Endothelial cell of umbilical vein (primary cell): ENCODE measurements at regions not wholly inside any gene's neighbourhood (a gene's known extent, or its start where the extent isn't known, plus 50 kb on each side); places are given as distances from the start of the nearest gene placed in this dataset.

Experiments
- BruUV-seq: library from RNA; stranded (reverse); fragments of 400-500 nt; replicated peaks from 2 replicates; lab custom pipeline; 2021; lab: Mats Ljungman, UMichigan
- CTCF ChIA-PET: fragments of 300-600, 350-600 bp; sonication (Branson Sonifier 250); formaldehyde crosslinking; loops from one replicate; lab custom pipeline; 2021; ENCODE audit warnings: antibody characterized with exemption, inconsistent platforms; lab: Charles Lee
- POLR2A ChIA-PET: fragments of 300-600, 350-600 bp; sonication (Branson Sonifier 250); formaldehyde crosslinking; loops from one replicate; lab custom pipeline; 2021; ENCODE audit warnings: antibody characterized with exemption, inconsistent platforms; lab: Charles Lee
- DNase-seq: peaks from one replicate; pipeline ENCODE4 v3.0.0-alpha.2; 2011; ENCODE audit warnings: low read depth, low spot score
- FAIRE-seq: peaks from 2 replicates; lab custom pipeline; 2011; peaks lifted over from hg19 to GRCh38; lab: Jason Lieb, UNC
- H2AFZ ChIP-seq: 2 replicates; pipeline ENCODE4 v1.6.0; 2012; ENCODE audit warnings: low read depth, low read length, control low read depth, inconsistent platforms
- H3K27ac ChIP-seq: 2 replicates; pipeline ENCODE4 v1.5.1; 2011; ENCODE audit warnings: low read depth, mild to moderate bottlenecking, control low read depth, low read length, moderate library complexity; ENCODE audit not compliant: insufficient read depth
- H3K27me3 ChIP-seq, 2 experiments: 2 replicates each; pipeline versions ENCODE4 v1.6.0 to v1.6.1; 2011; ENCODE audit warnings: low read length in 2 of 2, mixed read lengths in 1 of 2; ENCODE audit not compliant: control insufficient read depth in 2 of 2, insufficient read depth in 2 of 2
- H3K36me3 ChIP-seq, 2 experiments: 2 replicates in 1 of 2; 3 replicates in 1 of 2; pipeline ENCODE4 v1.5.1; 2011; ENCODE audit warnings: low read length in 2 of 2, mild to moderate bottlenecking in 1 of 2, moderate library complexity in 1 of 2; ENCODE audit not compliant: control insufficient read depth in 2 of 2, insufficient read depth in 2 of 2; ENCODE audit errors: extremely low read depth in 1 of 2
- H3K4me1 ChIP-seq: 3 replicates; pipeline ENCODE4 v1.5.1; 2011; ENCODE audit warnings: mild to moderate bottlenecking, low read length; ENCODE audit not compliant: control insufficient read depth, insufficient read depth; ENCODE audit errors: extremely low read depth
- H3K4me2 ChIP-seq: 2 replicates; pipeline ENCODE4 v1.6.1; 2011; ENCODE audit warnings: low read length, control low read depth, mixed read lengths; ENCODE audit not compliant: insufficient read depth
- H3K4me3 ChIP-seq, 3 experiments: fragments of 200-600 bp in 1 of 3; sonication (generic), shearing (Covaris generic) in 1 of 3; replicated peaks in 1 of 3; 2 replicates each; pipeline ENCODE4 v1.5.1; 2011 to 2016; ENCODE audit warnings: control low read depth in 3 of 3, low read length in 3 of 3, mild to moderate bottlenecking in 2 of 3, inconsistent platforms in 1 of 3, low read depth in 1 of 3, moderate library complexity in 1 of 3; ENCODE audit not compliant: insufficient read depth in 1 of 3
- H3K79me2 ChIP-seq: 2 replicates; pipeline ENCODE4 v1.6.0; 2012; ENCODE audit warnings: low read length, inconsistent platforms; ENCODE audit not compliant: control insufficient read depth, insufficient read depth
- H3K9ac ChIP-seq: replicated peaks from 2 replicates; pipeline ENCODE3; 2011; ENCODE audit warnings: low read length, control low read depth; ENCODE audit not compliant: insufficient read depth; ENCODE audit errors: extremely low read depth
- H3K9me1 ChIP-seq: replicated peaks from 3 replicates; pipeline ENCODE4 v1.6.0; 2011; ENCODE audit warnings: mild to moderate bottlenecking, low read length; ENCODE audit not compliant: control insufficient read depth, insufficient read depth; ENCODE audit errors: extremely low read depth
- H3K9me3 ChIP-seq: replicated peaks from 2 replicates; pipeline ENCODE4 v1.5.1; 2012; ENCODE audit warnings: low read length, inconsistent platforms; ENCODE audit not compliant: control insufficient read depth, insufficient read depth
- H4K20me1 ChIP-seq: replicated peaks from 2 replicates; pipeline ENCODE3; 2011; ENCODE audit warnings: mild to moderate bottlenecking, low read length; ENCODE audit not compliant: control insufficient read depth, insufficient read depth; ENCODE audit errors: extremely low read depth
- EZH2 ChIP-seq: IDR thresholded peaks from 2 replicates; pipeline ENCODE4 v1.6.1; 2012; ENCODE audit warnings: borderline replicate concordance, low read depth, mild to moderate bottlenecking, moderate library complexity, low read length, inconsistent platforms; ENCODE audit not compliant: severe bottlenecking
- FOS ChIP-seq: IDR thresholded peaks from 2 replicates; pipeline ENCODE4 v1.6.1; 2011; ENCODE audit warnings: mild to moderate bottlenecking, low read length, moderate library complexity, borderline replicate concordance; ENCODE audit not compliant: insufficient read depth
- GATA2 ChIP-seq: IDR thresholded peaks from 2 replicates; pipeline ENCODE4 v1.7.0; 2011; ENCODE audit warnings: low read depth, mild to moderate bottlenecking, moderate library complexity, mixed read lengths, low read length; ENCODE audit not compliant: insufficient read length, insufficient read depth
- JUN ChIP-seq: IDR thresholded peaks from 2 replicates; pipeline ENCODE4 v1.6.1; 2011; ENCODE audit warnings: borderline replicate concordance, low read depth; ENCODE audit not compliant: insufficient read length, insufficient read depth
- MAX ChIP-seq: IDR thresholded peaks from 2 replicates; pipeline ENCODE4 v1.6.1; 2011; ENCODE audit not compliant: insufficient read depth, insufficient read length
- POLR2A ChIP-seq: IDR thresholded peaks from 2 replicates; pipeline ENCODE4 v1.6.1; 2012; ENCODE audit warnings: low read depth, mild to moderate bottlenecking, control low read depth, low read length
- POLR2AphosphoS5 ChIP-seq: IDR thresholded peaks from 2 replicates; pipeline ENCODE4 v1.6.1; 2012; ENCODE audit warnings: low read depth, mild to moderate bottlenecking, control low read depth, low read length, moderate library complexity; ENCODE audit not compliant: insufficient read depth
- dilution Hi-C: fragments of 300-500 bp; cut with MboI; formaldehyde crosslinking; loops from one replicate; pipeline ENCODE4 v1.15.0; 2019; ENCODE audit warnings: low sequenced_read_pairs; ENCODE audit not compliant: extremely low pct_ligation_motif_present
- intact Hi-C: fragments of 100-400 bp; cut with micrococcal nuclease; formaldehyde crosslinking; loops from one replicate; pipeline ENCODE4 v1.10.0; 2022
- TF ChIP-seq, protein P1 (sequence below), 2 donors: IDR thresholded peaks; 1 replicate in 1 of 2; 2 replicates in 1 of 2; pipeline ENCODE4 v1.5.1; 2011; ENCODE audit warnings: low read length in 2 of 2, mild to moderate bottlenecking in 2 of 2, moderate library complexity in 2 of 2, control low read depth in 1 of 2, inconsistent platforms in 1 of 2, low read depth in 1 of 2; ENCODE audit not compliant: insufficient read depth in 1 of 2; ENCODE audit errors: extremely low read depth in 1 of 2

DNA sequence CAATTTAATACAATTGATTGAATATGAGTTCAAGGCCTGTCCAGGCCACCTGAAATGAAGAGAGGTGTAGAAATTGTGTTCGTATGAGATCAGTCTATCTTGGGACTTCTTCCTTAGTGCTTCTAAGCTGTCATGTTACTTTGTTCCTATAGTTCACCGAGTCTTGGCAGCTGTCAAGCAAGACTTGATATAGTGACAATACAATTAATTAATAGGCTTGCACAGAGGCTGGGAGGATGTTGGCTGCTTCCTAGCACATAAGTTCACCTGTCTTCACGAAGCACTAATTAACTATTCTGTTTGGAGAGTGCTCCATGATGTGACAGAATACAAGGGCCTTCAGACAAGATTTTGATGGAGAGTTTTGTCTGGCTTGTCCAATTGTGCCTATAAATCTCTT, 103.7 kb upstream of the CD96 start:
- Histone ChIP-seq H3K27me3 (no peaks in the 10 kb centered on the region), H3K27ac (no peak overlapping the region), H3K9me1 (no peaks in the 10 kb centered on the region), H2AFZ (no peak overlapping the region), H3K4me2 (no peak overlapping the region), H3K9me3 (no peaks in the 10 kb centered on the region), H3K4me1 (no peaks in the 10 kb centered on the region), H3K9ac (no peak overlapping the region), H4K20me1 (no peaks in the 10 kb centered on the region), H3K79me2 (no peaks in the 10 kb centered on the region), H3K4me3 (no peak overlapping the region), H3K36me3 (no peaks in the 10 kb centered on the region)
- FAIRE-seq (no peak), DNase-seq (no peak)
- POLR2A ChIA-PET = no interaction called here
- CTCF ChIA-PET = no interaction called here
- intact Hi-C loops (no loop called here), dilution Hi-C loops (no loop called here)
- TF ChIP-seq JUN (no peak), MAX (no peak), FOS (no peak), POLR2AphosphoS5 (no peak), EZH2 (no peak)
- TF ChIP-seq, protein P1, sequence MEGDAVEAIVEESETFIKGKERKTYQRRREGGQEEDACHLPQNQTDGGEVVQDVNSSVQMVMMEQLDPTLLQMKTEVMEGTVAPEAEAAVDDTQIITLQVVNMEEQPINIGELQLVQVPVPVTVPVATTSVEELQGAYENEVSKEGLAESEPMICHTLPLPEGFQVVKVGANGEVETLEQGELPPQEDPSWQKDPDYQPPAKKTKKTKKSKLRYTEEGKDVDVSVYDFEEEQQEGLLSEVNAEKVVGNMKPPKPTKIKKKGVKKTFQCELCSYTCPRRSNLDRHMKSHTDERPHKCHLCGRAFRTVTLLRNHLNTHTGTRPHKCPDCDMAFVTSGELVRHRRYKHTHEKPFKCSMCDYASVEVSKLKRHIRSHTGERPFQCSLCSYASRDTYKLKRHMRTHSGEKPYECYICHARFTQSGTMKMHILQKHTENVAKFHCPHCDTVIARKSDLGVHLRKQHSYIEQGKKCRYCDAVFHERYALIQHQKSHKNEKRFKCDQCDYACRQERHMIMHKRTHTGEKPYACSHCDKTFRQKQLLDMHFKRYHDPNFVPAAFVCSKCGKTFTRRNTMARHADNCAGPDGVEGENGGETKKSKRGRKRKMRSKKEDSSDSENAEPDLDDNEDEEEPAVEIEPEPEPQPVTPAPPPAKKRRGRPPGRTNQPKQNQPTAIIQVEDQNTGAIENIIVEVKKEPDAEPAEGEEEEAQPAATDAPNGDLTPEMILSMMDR (IDR thresholded peaks at IDR 0.05; ENCODE audit: extremely low read depth in 1 of 2, insufficient read depth in 1 of 2, low read depth in 1 of 2, low read length in 2 of 2) = no peak
- BruUV-seq = no TSS peak

GRCh38 chr3:111454551-111454950, 87.4 kb upstream of the CD96 start:
- H3K27me3 ChIP-seq = no peaks in the 10 kb centered on the region
- no peaks in the 10 kb centered on the region for H3K79me2 ChIP-seq
- ChIA-PET POLR2A (no interaction called here), CTCF (no interaction called here)
- BruUV-seq = no TSS peak
- no peaks in the 10 kb centered on the region for H3K36me3 ChIP-seq
- dilution Hi-C loops (no loop called here), intact Hi-C loops (no loop called here)
- no peaks in the 10 kb centered on the region for H3K4me1 ChIP-seq
- H3K4me2 ChIP-seq = no peak overlapping the region
- H3K9ac ChIP-seq = no peak overlapping the region
- no peak for TF ChIP-seq FOS
- TF ChIP-seq POLR2A = no peak
- no peak for TF ChIP-seq GATA2
- H2AFZ ChIP-seq = no peak overlapping the region
- no peak overlapping the region for H3K27ac ChIP-seq
- DNase-seq (no peak), FAIRE-seq (no peak)
- no peaks in the 10 kb centered on the region for H3K9me3 ChIP-seq
- H3K4me3 ChIP-seq = no peak overlapping the region
- no peaks in the 10 kb centered on the region for H3K9me1 ChIP-seq
- no peaks in the 10 kb centered on the region for H4K20me1 ChIP-seq
